ENCODE measurements at regions not wholly inside any gene's neighbourhood (a gene's known extent, or its start where the extent isn't known, plus 50 kb on each side); places are given as distances from the start of the nearest gene placed in this dataset.

DNA sequence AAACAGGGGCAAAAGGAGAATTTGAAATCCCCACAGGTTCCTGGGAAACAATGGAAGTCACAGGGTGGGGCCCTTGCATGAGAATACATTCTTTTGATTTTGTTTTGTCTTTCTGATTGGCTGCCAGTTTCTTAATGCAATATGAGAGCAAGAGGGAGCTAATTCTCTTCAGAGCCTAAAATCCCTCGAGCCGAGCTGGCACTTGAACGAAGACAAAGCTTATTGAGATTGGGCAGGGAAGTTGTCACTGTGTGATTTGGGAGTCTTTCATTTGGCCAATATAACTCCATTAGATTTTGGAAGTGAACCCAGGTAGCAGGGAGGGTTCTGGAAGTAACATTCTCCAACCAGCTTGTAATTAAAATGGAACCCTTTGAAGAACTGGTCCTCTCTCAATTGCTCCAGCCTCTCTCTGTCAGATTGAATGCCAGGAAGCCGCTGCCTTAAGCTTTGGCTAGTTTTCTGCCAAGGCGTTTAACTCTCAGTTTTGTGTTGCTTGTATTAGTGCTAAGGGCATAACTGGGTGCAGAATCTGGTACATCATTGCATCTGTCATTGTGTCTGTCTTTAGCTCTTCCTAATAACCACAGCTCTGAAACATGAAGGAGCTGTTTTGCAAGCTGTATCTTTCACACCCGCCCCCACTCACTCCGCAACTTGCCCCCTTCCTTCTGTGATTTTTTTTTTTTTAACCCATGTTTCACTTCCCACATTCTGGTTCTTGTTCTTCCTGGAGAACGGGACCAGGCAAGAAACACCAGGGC, 272.0 kb downstream of the MAF start:
- no peak overlapping the region for H3K4me3 ChIP-seq (ENCODE audit: low read depth, low read length)
- TF ChIP-seq, protein P1, sequence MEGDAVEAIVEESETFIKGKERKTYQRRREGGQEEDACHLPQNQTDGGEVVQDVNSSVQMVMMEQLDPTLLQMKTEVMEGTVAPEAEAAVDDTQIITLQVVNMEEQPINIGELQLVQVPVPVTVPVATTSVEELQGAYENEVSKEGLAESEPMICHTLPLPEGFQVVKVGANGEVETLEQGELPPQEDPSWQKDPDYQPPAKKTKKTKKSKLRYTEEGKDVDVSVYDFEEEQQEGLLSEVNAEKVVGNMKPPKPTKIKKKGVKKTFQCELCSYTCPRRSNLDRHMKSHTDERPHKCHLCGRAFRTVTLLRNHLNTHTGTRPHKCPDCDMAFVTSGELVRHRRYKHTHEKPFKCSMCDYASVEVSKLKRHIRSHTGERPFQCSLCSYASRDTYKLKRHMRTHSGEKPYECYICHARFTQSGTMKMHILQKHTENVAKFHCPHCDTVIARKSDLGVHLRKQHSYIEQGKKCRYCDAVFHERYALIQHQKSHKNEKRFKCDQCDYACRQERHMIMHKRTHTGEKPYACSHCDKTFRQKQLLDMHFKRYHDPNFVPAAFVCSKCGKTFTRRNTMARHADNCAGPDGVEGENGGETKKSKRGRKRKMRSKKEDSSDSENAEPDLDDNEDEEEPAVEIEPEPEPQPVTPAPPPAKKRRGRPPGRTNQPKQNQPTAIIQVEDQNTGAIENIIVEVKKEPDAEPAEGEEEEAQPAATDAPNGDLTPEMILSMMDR (conservative IDR thresholded peaks at IDR 0.05; ENCODE audit: low read depth, low read length): no peak
- no peak for DNase-seq (ENCODE audit: low read depth)

DNA sequence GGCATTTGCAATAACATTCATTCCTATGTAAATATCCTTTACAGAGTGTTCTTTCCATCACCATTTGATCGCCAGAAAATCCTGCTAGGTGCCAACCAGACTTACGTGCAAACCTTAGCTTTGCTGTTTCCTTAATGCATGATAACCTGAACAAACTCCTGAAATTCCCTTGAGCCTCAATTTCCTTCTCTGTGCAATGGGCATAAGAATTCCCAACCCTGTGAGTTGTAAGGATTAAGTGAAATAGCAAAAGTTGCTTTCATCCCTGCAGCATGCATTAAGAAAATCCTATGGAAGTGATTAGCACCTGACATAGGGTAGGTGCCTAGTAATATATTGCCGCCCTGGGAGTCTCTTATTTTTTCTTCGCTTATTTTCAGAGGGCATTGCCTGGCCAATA, 272.7 kb downstream of the MAF start:
- TF ChIP-seq, protein P1 (conservative IDR thresholded peaks at IDR 0.05; ENCODE audit: low read depth, low read length): no peak
- no peak overlapping the region for H3K4me3 ChIP-seq (ENCODE audit: low read depth, low read length)
- DNase-seq (ENCODE audit: low read depth): no peak

DNA sequence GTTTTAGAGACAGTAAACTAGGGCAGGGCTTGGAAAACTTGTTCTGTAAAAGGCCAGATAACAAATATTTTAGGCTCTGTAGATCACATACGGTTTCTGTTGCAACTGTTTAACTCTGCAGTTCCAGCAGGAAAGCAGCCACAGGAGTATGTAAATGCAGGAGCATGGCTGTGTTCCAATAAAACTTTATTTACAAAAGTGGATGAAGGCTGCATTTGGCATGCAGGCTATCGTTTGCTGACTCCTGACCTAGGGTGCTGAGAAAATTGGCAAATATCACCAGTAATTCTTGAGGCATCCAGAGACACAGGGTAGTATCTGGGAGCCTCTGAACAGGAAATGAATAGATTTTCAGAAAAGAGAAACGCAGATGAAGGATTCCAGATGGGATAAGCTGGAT, 274.0 kb downstream of the MAF start:
- H3K4me3 ChIP-seq (ENCODE audit: low read depth, low read length): no peak overlapping the region
- TF ChIP-seq, protein P1 (conservative IDR thresholded peaks at IDR 0.05; ENCODE audit: low read depth, low read length): no peak
- DNase-seq (ENCODE audit: low read depth): no peak

DNA sequence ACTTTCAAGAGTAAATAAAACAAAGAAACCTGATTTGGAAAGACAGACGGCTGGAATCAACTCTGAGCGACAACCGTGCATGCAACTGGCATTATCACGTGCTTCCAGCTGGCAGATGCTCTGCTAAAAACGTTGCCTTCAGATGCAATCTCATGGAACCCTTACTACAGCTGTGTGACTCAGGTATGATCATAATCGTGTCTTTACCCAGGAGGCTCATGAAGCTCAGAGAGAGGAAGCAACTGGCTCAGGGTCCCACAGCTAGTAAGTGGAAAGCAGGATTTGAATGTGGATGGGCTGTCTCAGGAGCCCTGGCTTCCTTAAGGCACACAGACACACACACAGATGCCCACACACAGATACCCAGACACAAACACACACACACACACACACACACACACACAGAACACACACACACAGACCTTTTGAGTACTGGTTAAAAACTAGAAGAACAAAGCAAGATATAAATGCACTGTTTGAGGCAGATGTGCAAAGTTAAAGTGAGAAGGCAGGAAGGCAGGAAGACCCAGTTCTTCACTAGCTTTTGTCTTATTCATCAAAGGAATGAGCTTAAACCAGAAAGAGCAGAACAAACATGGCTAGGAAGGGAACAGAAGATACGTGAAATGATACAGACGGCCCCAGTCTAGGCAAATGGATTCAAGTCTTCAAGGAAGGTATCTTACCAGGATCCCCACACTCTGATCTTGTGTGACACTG, 275.2 kb downstream of the MAF start:
- DNase-seq (ENCODE audit: low read depth): no peak
- H3K4me3 ChIP-seq (ENCODE audit: low read depth, low read length): no peak overlapping the region
- TF ChIP-seq, protein P1 (conservative IDR thresholded peaks at IDR 0.05; ENCODE audit: low read depth, low read length): no peak

DNA sequence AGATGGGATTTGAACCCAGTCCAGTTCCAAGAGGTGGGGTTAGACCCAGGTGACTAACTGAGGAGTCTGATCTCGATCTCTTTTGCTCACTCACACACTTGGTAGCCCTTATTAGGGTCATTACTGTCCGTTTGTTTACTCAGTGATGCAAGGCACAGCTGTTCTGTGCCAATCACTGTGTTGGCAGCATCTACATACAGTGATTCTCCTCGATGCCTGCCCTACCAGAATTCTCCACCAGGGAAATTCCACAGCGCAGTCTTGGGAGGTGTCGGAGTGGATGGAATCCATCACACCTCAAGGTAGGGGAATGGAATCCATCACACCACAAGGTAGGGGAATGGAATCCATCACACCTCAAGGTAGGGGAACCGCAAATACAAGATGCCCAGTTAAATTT, 279.6 kb downstream of the MAF start:
- H3K4me3 ChIP-seq (ENCODE audit: low read depth, low read length): no peak overlapping the region
- TF ChIP-seq, protein P1 (conservative IDR thresholded peaks at IDR 0.05; ENCODE audit: low read depth, low read length): no peak
- no peak for DNase-seq (ENCODE audit: low read depth)

DNA sequence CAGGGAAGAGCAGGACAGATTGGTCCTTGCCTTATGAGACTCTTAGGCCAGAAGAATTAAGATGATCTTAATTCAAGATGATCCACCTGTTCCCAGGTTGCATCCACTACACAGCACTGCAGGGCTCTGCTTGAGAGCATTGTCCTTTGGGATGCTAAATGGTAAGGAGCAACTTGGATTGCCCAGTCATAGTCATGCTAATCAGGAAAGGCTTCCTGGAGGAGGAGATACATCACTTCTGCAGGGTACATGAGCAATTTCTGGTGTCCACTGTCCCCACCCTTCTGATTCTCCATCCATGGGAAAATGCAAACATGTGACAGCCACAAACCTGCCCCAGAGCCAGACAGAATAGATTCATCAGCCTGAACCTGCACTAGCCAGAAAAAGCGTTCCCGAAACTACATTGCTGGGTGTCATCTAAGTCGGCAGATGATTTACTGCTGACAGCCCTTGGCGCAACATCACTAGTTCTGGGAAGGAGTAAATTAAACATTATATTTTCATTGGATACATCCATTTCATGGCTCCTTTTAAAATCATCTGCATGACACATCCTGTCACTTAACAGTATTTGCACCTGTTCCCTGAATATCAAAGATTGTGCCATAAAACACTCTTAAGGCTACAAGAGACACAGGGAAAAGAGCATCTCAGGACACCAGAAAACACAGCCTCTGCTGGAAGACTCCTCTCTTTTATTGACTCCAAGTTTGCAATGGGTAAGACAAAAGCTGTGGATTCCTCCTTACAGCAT, 282.2 kb downstream of the MAF start:
- no peak overlapping the region for H3K4me3 ChIP-seq (ENCODE audit: low read depth, low read length)
- TF ChIP-seq, protein P1 (conservative IDR thresholded peaks at IDR 0.05; ENCODE audit: low read depth, low read length): no peak
- no peak for DNase-seq (ENCODE audit: low read depth)

Data from epithelial cell of proximal tubule (primary cell).